ENCODE measurements at regions not wholly inside any gene's neighbourhood (a gene's known extent, or its start where the extent isn't known, plus 50 kb on each side); places are given as distances from the start of the nearest gene placed in this dataset.
A peak's percentile ranks its signal among the peaks of the same experiment; 100 is the strongest.

DNA sequence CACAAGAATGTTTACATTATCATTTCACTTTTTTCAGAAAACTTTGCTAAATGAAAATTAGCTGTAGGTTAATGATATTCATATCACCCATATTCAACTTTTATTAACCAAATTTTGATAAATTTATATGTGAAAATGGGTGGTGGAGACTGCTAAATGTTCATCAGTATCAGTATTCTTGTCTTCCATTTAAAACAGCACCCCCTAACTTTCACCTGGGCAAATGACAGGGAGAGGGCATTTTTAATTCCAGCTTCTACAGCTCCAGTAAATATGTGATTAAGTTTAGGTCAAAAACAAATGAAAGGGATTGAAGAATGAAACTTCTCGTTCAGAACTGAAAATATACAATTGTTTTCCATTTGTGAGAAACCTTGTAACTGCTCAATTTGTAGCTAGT, 722.2 kb downstream of the KCNT2 start:
- H3K27me3 ChIP-seq: no peaks in the 10 kb centered on the region
- H3K9me3 Mint-ChIP-seq: peaks cover 3% of the 10 kb centered on the region

DNA sequence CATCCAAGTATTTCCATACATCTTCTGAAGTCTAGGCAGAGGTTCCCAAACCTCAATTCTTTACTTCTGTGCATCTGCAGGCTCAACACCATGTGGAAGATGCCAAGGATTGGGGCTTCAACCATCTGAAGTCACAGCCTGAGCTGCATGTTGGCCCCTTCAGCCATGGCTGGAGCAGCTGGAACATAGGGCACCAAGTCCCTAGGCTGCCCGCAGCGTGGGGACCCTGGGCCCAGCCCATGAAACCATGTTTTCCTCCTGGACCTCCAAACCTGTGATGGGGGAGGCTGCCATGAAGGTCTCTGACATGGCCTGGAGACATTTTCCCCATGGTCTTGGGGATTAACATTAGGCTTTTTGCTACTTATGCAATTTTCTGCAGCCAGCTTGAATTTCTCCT, 729.8 kb downstream of the KCNT2 start:
- H3K27ac Mint-ChIP-seq: no peak overlapping the region
- Histone ChIP-seq H3K9me3 (ENCODE audit: low read depth) (no peaks in the 10 kb centered on the region), H3K36me3 (no peaks in the 10 kb centered on the region), H4K20me1 (ENCODE audit: low read depth) (no peaks in the 10 kb centered on the region), H3K9ac (no peak overlapping the region), H3K4me2 (no peak overlapping the region), H3F3A (ENCODE audit: low read depth) (no peaks in the 10 kb centered on the region), H3K27me3 (no peaks in the 10 kb centered on the region), H2AFZ (replicated peaks) (no peak overlapping the region), H3K4me3 (no peak overlapping the region), H3K4me1 (no peaks in the 10 kb centered on the region), H3K27ac (no peak overlapping the region), H3K79me2 (ENCODE audit: low read depth) (no peaks in the 10 kb centered on the region)
- H3K4me3 Mint-ChIP-seq: no peak overlapping the region
- H3K9me3 Mint-ChIP-seq: peaks cover 1% of the 10 kb centered on the region
- H3K4me1 Mint-ChIP-seq: no peaks in the 10 kb centered on the region
- no peak for DNase-seq (ENCODE audit: low spot score)
- no peaks in the 10 kb centered on the region for H3K27me3 Mint-ChIP-seq (ENCODE audit: insufficient read depth, low read depth)
- H3K36me3 Mint-ChIP-seq: no peaks in the 10 kb centered on the region
- TF ChIP-seq, protein P1, sequence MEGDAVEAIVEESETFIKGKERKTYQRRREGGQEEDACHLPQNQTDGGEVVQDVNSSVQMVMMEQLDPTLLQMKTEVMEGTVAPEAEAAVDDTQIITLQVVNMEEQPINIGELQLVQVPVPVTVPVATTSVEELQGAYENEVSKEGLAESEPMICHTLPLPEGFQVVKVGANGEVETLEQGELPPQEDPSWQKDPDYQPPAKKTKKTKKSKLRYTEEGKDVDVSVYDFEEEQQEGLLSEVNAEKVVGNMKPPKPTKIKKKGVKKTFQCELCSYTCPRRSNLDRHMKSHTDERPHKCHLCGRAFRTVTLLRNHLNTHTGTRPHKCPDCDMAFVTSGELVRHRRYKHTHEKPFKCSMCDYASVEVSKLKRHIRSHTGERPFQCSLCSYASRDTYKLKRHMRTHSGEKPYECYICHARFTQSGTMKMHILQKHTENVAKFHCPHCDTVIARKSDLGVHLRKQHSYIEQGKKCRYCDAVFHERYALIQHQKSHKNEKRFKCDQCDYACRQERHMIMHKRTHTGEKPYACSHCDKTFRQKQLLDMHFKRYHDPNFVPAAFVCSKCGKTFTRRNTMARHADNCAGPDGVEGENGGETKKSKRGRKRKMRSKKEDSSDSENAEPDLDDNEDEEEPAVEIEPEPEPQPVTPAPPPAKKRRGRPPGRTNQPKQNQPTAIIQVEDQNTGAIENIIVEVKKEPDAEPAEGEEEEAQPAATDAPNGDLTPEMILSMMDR (IDR thresholded peaks at IDR 0.05): no peak

More for the DNA sequence above, 722.2 kb downstream of the KCNT2 start:
- TF ChIP-seq, protein P1 (IDR thresholded peaks at IDR 0.05): peak; percentile 63
- TF ChIP-seq EZH2 (IDR thresholded peaks at IDR 0.05) (no peak), EZH2phosphoT487 (IDR thresholded peaks at IDR 0.05) (no peak)
- Mint-ChIP-seq H3K4me3 (no peak overlapping the region), H3K4me1 (peaks cover 5% of the 10 kb centered on the region), H3K36me3 (no peaks in the 10 kb centered on the region), H3K27me3 (ENCODE audit: insufficient read depth, low read depth) (peaks cover 2% of the 10 kb centered on the region), H3K27ac (no peak overlapping the region)
- H3K4me3 ChIP-seq: no peak overlapping the region
- peaks cover 3% of the 10 kb centered on the region for H3K4me1 ChIP-seq
- no peaks in the 10 kb centered on the region for H3K36me3 ChIP-seq
- no peaks in the 10 kb centered on the region for H3K9me3 ChIP-seq (ENCODE audit: low read depth)
- H3K4me2 ChIP-seq: no peak overlapping the region
- no peak overlapping the region for H3K27ac ChIP-seq
- peak; percentile 6 for DNase-seq (ENCODE audit: low spot score)
- H3K79me2 ChIP-seq (ENCODE audit: low read depth): no peaks in the 10 kb centered on the region
- no peaks in the 10 kb centered on the region for H4K20me1 ChIP-seq (ENCODE audit: low read depth)
- no peaks in the 10 kb centered on the region for H3F3A ChIP-seq (ENCODE audit: low read depth)
- peak overlapping the region; percentile 67 for H2AFZ ChIP-seq (replicated peaks)
- no peak overlapping the region for H3K9ac ChIP-seq

DNA sequence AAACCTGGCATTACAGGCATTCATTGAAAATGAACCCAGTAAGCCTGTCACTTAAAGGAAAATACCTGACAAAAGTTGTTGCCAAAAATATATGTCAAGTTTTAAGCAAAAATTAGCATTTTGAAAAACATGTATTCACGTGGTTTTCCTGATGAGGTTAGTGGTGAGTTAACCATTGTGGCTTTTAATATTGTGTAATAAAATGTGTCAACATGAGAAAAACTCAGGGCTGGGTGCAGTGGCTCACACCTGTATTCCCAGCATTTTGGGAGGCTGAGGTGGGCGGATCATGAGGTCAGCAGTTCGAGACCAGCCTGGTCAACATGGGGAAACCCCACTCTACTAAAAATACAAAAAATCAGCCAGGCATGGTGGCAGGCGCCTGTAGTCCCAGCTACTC, 731.4 kb downstream of the KCNT2 start:
- peaks cover 2% of the 10 kb centered on the region for H3K9me3 Mint-ChIP-seq

More for the DNA sequence above, 731.4 kb downstream of the KCNT2 start:
- H3K4me3 Mint-ChIP-seq: no peak overlapping the region
- Histone ChIP-seq H2AFZ (replicated peaks) (no peak overlapping the region), H3K4me1 (no peaks in the 10 kb centered on the region), H4K20me1 (ENCODE audit: low read depth) (no peaks in the 10 kb centered on the region), H3K4me2 (no peak overlapping the region), H3K27ac (no peak overlapping the region), H3K9me3 (ENCODE audit: low read depth) (no peaks in the 10 kb centered on the region), H3K36me3 (no peaks in the 10 kb centered on the region), H3K79me2 (ENCODE audit: low read depth) (no peaks in the 10 kb centered on the region), H3K27me3 (no peaks in the 10 kb centered on the region), H3K4me3 (no peak overlapping the region), H3F3A (ENCODE audit: low read depth) (no peaks in the 10 kb centered on the region), H3K9ac (no peak overlapping the region)
- H3K27me3 Mint-ChIP-seq (ENCODE audit: insufficient read depth, low read depth): peaks cover 3% of the 10 kb centered on the region
- TF ChIP-seq, protein P1 (IDR thresholded peaks at IDR 0.05): no peak
- TF ChIP-seq EZH2phosphoT487 (IDR thresholded peaks at IDR 0.05) (no peak), EZH2 (IDR thresholded peaks at IDR 0.05) (no peak)
- no peak for DNase-seq (ENCODE audit: low spot score)
- no peak overlapping the region for H3K27ac Mint-ChIP-seq
- H3K4me1 Mint-ChIP-seq: no peaks in the 10 kb centered on the region
- no peaks in the 10 kb centered on the region for H3K36me3 Mint-ChIP-seq

Data from neural progenitor cell (in vitro differentiated cells).